HG02973 (cell line): ENCODE measurements at regions not wholly inside any gene's neighbourhood (a gene's known extent, or its start where the extent isn't known, plus 50 kb on each side); places are given as distances from the start of the nearest gene placed in this dataset.

ENCODE experiments used
- ATAC-seq: cut with Tn5 transposase; IDR thresholded peaks from one replicate; pipeline ENCODE4 v1.9.1; 2021; ENCODE audit warnings: moderate library complexity; ENCODE audit not compliant: unreplicated experiment

- peak; percentile 18 for ATAC-seq
Observed at GRCh38 chrX:134718105-134718965, 60.1 kb upstream of the PLAC1 start.

GRCh38 chrX:134717698-134718097 lies 59.4 kb upstream of the PLAC1 start:
- ATAC-seq: no peak

DNA sequence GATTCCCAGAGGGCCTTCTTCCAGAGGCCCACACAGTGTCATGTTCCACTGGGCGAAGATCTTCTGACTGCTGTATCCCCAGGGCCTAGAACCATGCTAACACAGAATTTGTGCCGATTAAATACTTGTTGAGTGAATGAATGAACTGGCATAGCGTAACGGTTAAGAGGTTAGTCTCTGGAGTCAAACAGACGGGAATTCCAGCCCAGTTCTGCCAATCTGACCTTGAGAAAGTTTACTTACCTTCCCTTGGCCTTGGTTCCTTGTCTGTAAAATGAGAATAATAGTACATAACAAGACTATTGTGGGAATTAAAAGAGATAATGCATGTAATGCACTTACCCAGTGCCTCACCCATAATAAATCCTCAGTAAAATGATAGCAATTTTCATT lies 58.3 kb upstream of the PLAC1 start:
- no peak for ATAC-seq

DNA sequence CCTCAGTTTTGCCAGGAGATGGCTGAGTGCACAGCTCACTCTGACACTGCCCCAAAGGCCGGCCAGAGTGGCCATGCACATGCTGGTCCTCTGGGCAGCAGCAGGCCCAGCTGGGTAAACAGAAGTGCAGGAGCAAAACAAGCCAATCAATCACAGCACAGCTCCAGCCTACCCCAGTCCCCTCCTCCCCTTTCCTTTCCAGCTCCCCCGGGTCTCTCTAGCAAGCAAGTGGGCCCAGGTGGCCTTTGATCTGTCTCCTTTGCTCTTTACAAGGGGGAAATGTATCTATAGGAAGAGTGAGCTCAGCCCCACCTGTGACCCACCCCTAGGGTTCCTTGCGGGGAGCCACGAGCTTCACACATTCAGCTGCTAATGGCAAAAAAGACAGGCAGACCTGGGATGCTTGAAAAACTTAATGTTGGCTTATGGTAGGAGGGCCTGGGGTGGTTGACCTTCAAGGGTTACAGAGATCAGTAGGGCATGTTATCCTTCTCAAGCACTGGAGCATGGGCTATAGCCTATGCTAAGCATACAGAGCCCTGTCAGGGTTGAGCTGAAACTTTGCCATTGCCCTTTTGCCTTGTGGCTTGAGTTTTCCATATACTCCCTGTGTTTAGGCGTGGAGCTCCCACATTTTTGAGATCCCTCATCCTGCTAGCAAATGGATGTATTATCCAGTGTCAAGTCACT lies 57.8 kb upstream of the PLAC1 start:
- ATAC-seq: no peak

DNA sequence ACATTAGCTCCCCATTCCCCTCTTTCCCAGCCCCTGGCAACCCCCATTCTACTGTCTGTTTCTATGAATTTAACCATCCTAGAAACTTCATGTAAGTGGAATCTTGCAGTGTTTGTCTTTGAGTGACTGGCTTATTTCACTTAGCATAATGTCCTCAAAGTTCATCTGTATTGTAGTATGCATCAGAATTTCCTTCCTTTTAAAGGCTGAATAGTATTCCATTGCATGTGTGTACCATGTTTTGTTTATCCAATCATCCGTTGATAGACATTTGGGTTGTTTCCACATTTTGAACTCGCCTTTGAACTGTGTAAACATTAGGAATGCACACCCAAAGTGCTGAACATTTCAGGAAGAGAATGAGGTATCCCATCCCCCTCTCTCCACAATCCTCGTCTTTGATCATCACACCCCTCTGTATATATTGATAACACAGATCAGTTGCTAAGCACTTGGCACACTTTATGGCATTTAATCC lies 56.4 kb upstream of the PLAC1 start:
- ATAC-seq: no peak

DNA sequence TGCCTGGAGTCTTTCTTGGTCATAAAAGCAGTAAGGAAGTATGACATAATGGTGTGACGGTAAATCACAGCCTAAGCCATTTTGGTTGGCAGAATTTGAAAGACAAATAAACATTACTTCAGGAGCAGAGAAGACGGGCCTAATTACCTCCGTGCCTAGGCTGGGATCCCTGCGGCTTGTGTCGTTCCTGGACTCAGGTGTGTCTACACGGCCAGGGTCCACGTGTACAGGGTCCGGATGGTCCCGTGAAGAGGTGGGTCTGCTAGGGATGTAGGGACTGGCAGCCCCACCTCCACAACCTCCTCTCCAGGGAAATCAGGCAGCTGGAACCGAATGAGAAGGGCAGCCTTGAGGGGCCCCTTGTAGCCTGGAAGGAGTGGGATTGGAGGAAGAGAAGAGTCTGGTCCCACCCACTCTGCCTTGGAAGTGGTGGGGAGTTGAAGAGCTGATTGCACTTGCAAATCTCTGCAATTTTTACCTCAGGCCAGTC lies 55.4 kb upstream of the PLAC1 start:
- ATAC-seq: no peak

GRCh38 chrX:134712272-134712671 lies 54.0 kb upstream of the PLAC1 start:
- ATAC-seq: no peak

GRCh38 chrX:134711135-134711921 lies 53.1 kb upstream of the PLAC1 start:
- ATAC-seq: no peak
